ENCODE measurements at regions not wholly inside any gene's neighbourhood (a gene's known extent, or its start where the extent isn't known, plus 50 kb on each side); places are given as distances from the start of the nearest gene placed in this dataset.

DNA sequence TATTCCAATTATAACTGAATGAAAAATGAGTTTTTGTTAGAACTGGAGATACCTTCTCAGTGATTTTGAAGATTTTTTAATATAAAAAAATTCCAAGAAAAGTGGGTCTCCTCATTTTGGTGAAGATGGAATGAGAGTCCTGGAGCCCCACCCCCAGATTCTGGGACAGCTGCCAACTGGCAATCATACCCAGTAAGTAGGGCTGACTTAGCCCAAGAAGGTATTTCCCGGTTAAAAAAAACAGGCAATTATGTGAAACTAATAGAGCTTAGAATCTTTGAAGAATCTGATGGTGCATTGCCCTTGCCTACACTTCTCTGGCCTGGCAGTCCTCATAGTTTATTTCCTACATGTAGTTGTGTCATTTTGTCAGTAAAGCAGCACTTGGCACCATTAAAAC, 52.8 kb upstream of the VWDE start:
- TF ChIP-seq, protein P1, sequence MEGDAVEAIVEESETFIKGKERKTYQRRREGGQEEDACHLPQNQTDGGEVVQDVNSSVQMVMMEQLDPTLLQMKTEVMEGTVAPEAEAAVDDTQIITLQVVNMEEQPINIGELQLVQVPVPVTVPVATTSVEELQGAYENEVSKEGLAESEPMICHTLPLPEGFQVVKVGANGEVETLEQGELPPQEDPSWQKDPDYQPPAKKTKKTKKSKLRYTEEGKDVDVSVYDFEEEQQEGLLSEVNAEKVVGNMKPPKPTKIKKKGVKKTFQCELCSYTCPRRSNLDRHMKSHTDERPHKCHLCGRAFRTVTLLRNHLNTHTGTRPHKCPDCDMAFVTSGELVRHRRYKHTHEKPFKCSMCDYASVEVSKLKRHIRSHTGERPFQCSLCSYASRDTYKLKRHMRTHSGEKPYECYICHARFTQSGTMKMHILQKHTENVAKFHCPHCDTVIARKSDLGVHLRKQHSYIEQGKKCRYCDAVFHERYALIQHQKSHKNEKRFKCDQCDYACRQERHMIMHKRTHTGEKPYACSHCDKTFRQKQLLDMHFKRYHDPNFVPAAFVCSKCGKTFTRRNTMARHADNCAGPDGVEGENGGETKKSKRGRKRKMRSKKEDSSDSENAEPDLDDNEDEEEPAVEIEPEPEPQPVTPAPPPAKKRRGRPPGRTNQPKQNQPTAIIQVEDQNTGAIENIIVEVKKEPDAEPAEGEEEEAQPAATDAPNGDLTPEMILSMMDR (IDR thresholded peaks at IDR 0.05; ENCODE audit: low read depth, low read length) = no peak

GRCh38 chr7:12458520-12459131, 55.0 kb upstream of the VWDE start:
- no peak overlapping the region for H3K4me3 ChIP-seq (ENCODE audit: low read depth, low read length)
- TF ChIP-seq, protein P1 (IDR thresholded peaks at IDR 0.05; ENCODE audit: low read depth, low read length) = peak; percentile 37; the same call in 1 of the 2 replicates

More for the DNA sequence above, 52.8 kb upstream of the VWDE start:
- no peak overlapping the region for H3K4me3 ChIP-seq (ENCODE audit: low read depth, low read length)

GRCh38 chr7:12467837-12468236, 64.2 kb upstream of the VWDE start:
- TF ChIP-seq, protein P1 (IDR thresholded peaks at IDR 0.05; ENCODE audit: low read depth, low read length) = no peak
- no peak overlapping the region for H3K4me3 ChIP-seq (ENCODE audit: low read depth, low read length)

GRCh38 chr7:12469568-12469967, 65.9 kb upstream of the VWDE start:
- H3K4me3 ChIP-seq (ENCODE audit: low read depth, low read length) = no peak overlapping the region
- TF ChIP-seq, protein P1 (IDR thresholded peaks at IDR 0.05; ENCODE audit: low read depth, low read length) = no peak

DNA sequence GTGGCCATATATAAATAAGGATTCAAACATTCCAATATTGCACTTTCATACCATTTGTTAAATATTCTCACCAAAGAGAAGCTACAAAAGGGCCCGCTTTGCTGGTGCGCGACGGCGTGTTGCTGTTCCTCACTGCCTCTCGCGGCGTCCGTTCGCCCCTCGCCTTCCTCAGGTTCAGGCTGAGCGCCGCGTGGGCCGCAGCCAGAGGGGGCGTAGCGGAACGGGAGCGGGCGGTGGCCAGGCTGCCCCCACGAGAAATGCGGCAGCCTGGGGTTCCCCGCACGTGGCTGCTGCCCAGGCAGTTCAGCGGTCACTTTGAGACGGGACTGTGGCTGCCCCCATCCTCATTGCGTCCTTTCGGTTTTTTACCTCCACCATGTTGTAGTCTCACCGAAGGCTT, 67.3 kb upstream of the VWDE start:
- TF ChIP-seq, protein P1 (IDR thresholded peaks at IDR 0.05; ENCODE audit: low read depth, low read length) = no peak
- no peak overlapping the region for H3K4me3 ChIP-seq (ENCODE audit: low read depth, low read length)

- TF ChIP-seq, protein P1 (IDR thresholded peaks at IDR 0.05; ENCODE audit: low read depth, low read length) = no peak
- H3K4me3 ChIP-seq (ENCODE audit: low read depth, low read length) = no peak overlapping the region
Observed at GRCh38 chr7:12474035-12474434, 70.4 kb upstream of the VWDE start.

GRCh38 chr7:12475362-12476063, 71.8 kb upstream of the VWDE start:
- H3K4me3 ChIP-seq (ENCODE audit: low read depth, low read length) = no peak overlapping the region

More at GRCh38 chr7:12475362-12476063, 71.8 kb upstream of the VWDE start:
- TF ChIP-seq, protein P1 (IDR thresholded peaks at IDR 0.05; ENCODE audit: low read depth, low read length) = no peak
